ENCODE measurements at regions not wholly inside any gene's neighbourhood (a gene's known extent, or its start where the extent isn't known, plus 50 kb on each side); places are given as distances from the start of the nearest gene placed in this dataset.

GRCh38 chr3:59167756-59168155, 117.9 kb upstream of the CFAP20DC start:
- whole genome bisulfite sequencing (ENCODE audit: insufficient coverage) = no CpG with 5 or more reads among the region's 1 CpG
- intact Hi-C loops (cut with micrococcal nuclease) = no loop called here
- H3K4me3 Mint-ChIP-seq = no peak overlapping the region

DNA sequence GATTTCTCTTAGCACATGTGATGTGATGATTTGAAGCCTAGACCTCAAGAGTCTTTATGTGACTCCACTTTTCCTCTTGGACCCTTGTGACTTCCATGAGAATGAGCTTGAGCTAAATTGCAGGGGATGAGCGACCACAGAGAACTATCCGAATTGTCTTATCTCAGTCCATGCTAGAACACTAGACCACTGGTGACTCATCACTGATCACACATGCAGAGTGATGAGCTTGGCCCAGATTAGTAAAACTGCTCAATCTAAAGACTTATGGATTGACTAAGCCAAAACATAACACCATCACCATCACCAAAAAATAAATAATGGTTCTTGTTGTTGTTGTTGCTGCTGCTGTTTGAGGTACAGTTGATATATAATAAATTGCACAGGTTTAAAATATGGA, 114.1 kb upstream of the CFAP20DC start:
- intact Hi-C loops (cut with micrococcal nuclease) = no loop called here
- ATAC-seq = no peak
- no peak overlapping the region for H3K27ac Mint-ChIP-seq
- Histone ChIP-seq H3K36me3 (ENCODE audit: control insufficient read depth, insufficient read depth, low read length) (no peaks in the 10 kb centered on the region), H3K9me3 (ENCODE audit: control insufficient read depth, insufficient read depth, low read length) (no peaks in the 10 kb centered on the region), H3K4me1 (ENCODE audit: control insufficient read depth, insufficient read depth, low read length) (no peaks in the 10 kb centered on the region), H3K27ac (ENCODE audit: low read length) (no peak overlapping the region), H3K27me3 (ENCODE audit: control insufficient read depth, insufficient read depth, low read length) (no peaks in the 10 kb centered on the region), H3K4me3 (ENCODE audit: low read length) (no peak overlapping the region)
- 92% methylated on average over 2 of the region's 2 CpGs for WGBS (ENCODE audit: insufficient coverage)
- TF ChIP-seq, protein P1, sequence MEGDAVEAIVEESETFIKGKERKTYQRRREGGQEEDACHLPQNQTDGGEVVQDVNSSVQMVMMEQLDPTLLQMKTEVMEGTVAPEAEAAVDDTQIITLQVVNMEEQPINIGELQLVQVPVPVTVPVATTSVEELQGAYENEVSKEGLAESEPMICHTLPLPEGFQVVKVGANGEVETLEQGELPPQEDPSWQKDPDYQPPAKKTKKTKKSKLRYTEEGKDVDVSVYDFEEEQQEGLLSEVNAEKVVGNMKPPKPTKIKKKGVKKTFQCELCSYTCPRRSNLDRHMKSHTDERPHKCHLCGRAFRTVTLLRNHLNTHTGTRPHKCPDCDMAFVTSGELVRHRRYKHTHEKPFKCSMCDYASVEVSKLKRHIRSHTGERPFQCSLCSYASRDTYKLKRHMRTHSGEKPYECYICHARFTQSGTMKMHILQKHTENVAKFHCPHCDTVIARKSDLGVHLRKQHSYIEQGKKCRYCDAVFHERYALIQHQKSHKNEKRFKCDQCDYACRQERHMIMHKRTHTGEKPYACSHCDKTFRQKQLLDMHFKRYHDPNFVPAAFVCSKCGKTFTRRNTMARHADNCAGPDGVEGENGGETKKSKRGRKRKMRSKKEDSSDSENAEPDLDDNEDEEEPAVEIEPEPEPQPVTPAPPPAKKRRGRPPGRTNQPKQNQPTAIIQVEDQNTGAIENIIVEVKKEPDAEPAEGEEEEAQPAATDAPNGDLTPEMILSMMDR (IDR thresholded peaks at IDR 0.05) = no peak
- H3K4me1 Mint-ChIP-seq = no peaks in the 10 kb centered on the region
- H3K27me3 Mint-ChIP-seq (ENCODE audit: low read depth in 2 of 2) = peaks cover 2 to 8% of the 10 kb centered on the region in 2 donors
- peaks cover 0 to 2% of the 10 kb centered on the region in 2 donors for H3K9me3 Mint-ChIP-seq
- H3K4me3 Mint-ChIP-seq = no peak overlapping the region
- no peaks in the 10 kb centered on the region for H3K36me3 Mint-ChIP-seq
- no peak for DNase-seq

More at GRCh38 chr3:59167756-59168155, 117.9 kb upstream of the CFAP20DC start:
- Histone ChIP-seq H3K27me3 (ENCODE audit: control insufficient read depth, insufficient read depth, low read length) (no peaks in the 10 kb centered on the region), H3K9me3 (ENCODE audit: control insufficient read depth, insufficient read depth, low read length) (no peaks in the 10 kb centered on the region), H3K4me3 (ENCODE audit: low read length) (no peak overlapping the region), H3K4me1 (ENCODE audit: control insufficient read depth, insufficient read depth, low read length) (no peaks in the 10 kb centered on the region), H3K36me3 (ENCODE audit: control insufficient read depth, insufficient read depth, low read length) (no peaks in the 10 kb centered on the region), H3K27ac (ENCODE audit: low read length) (no peak overlapping the region)
- H3K36me3 Mint-ChIP-seq = no peaks in the 10 kb centered on the region
- no peak overlapping the region for H3K27ac Mint-ChIP-seq
- ATAC-seq (no peak), DNase-seq (no peak)
- TF ChIP-seq, protein P1 (IDR thresholded peaks at IDR 0.05) = no peak
- H3K4me1 Mint-ChIP-seq = no peaks in the 10 kb centered on the region
- no peaks in the 10 kb centered on the region for H3K9me3 Mint-ChIP-seq
- H3K27me3 Mint-ChIP-seq (ENCODE audit: low read depth in 2 of 2) = peaks cover 0 to 8% of the 10 kb centered on the region in 2 donors

GRCh38 chr3:59161048-59161447, 111.2 kb upstream of the CFAP20DC start:
- no peak overlapping the region for H3K4me3 ChIP-seq (ENCODE audit: low read length)
- intact Hi-C loops (cut with micrococcal nuclease) = no loop called here
- 95% methylated on average over 7 of the region's 7 CpGs for WGBS (ENCODE audit: insufficient coverage)
- no peaks in the 10 kb centered on the region for H3K36me3 Mint-ChIP-seq
- TF ChIP-seq, protein P1 (IDR thresholded peaks at IDR 0.05) = no peak
- no peaks in the 10 kb centered on the region for H3K4me1 ChIP-seq (ENCODE audit: control insufficient read depth, insufficient read depth, low read length)
- DNase-seq (no peak), ATAC-seq (no peak)
- H3K27ac Mint-ChIP-seq = no peak overlapping the region
- peaks cover 0 to 2% of the 10 kb centered on the region in 2 donors for H3K9me3 Mint-ChIP-seq
- no peaks in the 10 kb centered on the region for H3K27me3 ChIP-seq (ENCODE audit: control insufficient read depth, insufficient read depth, low read length)
- no peaks in the 10 kb centered on the region for H3K4me1 Mint-ChIP-seq
- no peaks in the 10 kb centered on the region for H3K36me3 ChIP-seq (ENCODE audit: control insufficient read depth, insufficient read depth, low read length)
- no peak overlapping the region for H3K4me3 Mint-ChIP-seq
- H3K9me3 ChIP-seq (ENCODE audit: control insufficient read depth, insufficient read depth, low read length) = no peaks in the 10 kb centered on the region
- H3K27ac ChIP-seq (ENCODE audit: low read length) = no peak overlapping the region
- peaks cover 2 to 8% of the 10 kb centered on the region in 2 donors for H3K27me3 Mint-ChIP-seq (ENCODE audit: low read depth in 2 of 2)

DNA sequence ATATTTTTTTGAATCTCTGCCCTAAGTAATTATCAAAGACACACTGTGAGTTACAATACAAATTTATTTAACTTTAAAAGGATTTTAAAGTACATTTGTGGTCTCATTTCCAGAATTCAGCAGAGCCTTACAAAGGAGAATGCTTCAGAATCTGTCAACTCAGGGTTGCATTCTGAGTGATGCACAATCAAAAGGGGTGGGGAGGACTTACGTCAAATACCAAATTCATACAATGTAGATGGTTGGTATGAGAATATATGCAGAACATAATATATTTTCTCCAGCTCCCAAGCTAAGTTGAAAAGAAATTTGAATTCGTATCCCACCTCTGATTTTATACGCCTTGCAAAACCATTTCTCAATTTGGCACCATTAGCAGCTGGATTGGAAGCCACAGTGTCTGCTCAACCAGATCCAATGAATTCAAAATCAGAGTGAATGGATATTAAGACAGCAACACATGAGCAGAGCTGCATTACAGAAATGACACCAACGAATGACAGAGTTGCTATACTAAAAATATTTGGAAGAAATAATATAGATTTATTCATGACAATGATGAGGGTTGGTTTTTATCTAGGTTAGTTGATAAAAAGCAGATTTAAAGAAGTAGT, 110.4 kb upstream of the CFAP20DC start:
- Histone ChIP-seq H3K4me1 (ENCODE audit: control insufficient read depth, insufficient read depth, low read length) (no peaks in the 10 kb centered on the region), H3K4me3 (ENCODE audit: low read length) (no peak overlapping the region), H3K36me3 (ENCODE audit: control insufficient read depth, insufficient read depth, low read length) (no peaks in the 10 kb centered on the region), H3K9me3 (ENCODE audit: control insufficient read depth, insufficient read depth, low read length) (no peaks in the 10 kb centered on the region), H3K27ac (ENCODE audit: low read length) (no peak overlapping the region), H3K27me3 (ENCODE audit: control insufficient read depth, insufficient read depth, low read length) (no peaks in the 10 kb centered on the region)
- Mint-ChIP-seq H3K9me3 (peaks cover 0 to 2% of the 10 kb centered on the region in 2 donors), H3K4me1 (no peaks in the 10 kb centered on the region), H3K4me3 (no peak overlapping the region), H3K27ac (no peak overlapping the region), H3K27me3 (ENCODE audit: low read depth in 2 of 2) (peaks cover 2 to 8% of the 10 kb centered on the region in 2 donors), H3K36me3 (no peaks in the 10 kb centered on the region)
- WGBS (ENCODE audit: insufficient coverage) = 89% methylated on average over 3 of the region's 4 CpGs
- TF ChIP-seq, protein P1 (IDR thresholded peaks at IDR 0.05) = no peak
- intact Hi-C loops (cut with micrococcal nuclease) = no loop called here
- ATAC-seq (no peak), DNase-seq (no peak)
